ENCODE measurements at regions not wholly inside any gene's neighbourhood (a gene's known extent, or its start where the extent isn't known, plus 50 kb on each side); places are given as distances from the start of the nearest gene placed in this dataset.
A peak's percentile ranks its signal among the peaks of the same experiment; 100 is the strongest.

DNA sequence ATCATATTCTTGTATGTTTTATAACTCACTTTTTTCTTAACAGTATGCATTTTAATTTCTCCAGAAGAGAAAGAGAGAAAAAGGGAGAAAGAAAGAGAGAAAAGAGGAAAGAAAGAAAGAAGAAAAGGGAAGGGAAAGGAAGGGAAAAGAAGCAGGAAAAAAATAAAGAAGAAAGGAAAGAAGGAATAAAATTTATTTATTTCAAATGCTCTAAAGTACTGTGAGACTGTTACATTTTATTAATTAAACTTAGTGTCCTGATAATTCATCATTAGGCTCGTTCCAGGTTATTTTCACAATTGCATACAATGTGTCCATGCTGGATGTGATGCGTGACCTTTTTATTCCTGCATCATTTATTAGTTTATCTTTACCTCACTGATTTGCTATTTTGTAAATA is 1023.4 kb upstream of the KLHL29 start (continued):
- TF ChIP-seq ZNF281 (CRISPR knock-in tag; IDR thresholded peaks at IDR 0.05) (no peak), SP1 (CRISPR knock-in tag; conservative IDR thresholded peaks at IDR 0.05) (no peak), FOXK1 (CRISPR knock-in tag; IDR thresholded peaks at IDR 0.05) (no peak), E2F5 (CRISPR knock-in tag; IDR thresholded peaks at IDR 0.05) (no peak), MAX (CRISPR knock-in tag; IDR thresholded peaks at IDR 0.05) (no peak)

GRCh38 chr2:22375096-22375495 is 1009.9 kb upstream of the KLHL29 start:
- CTCF ChIA-PET = no interaction called here
- DNase-seq (ENCODE audit: low spot score) = peak; percentile 71
- TF ChIP-seq GABPB1 (CRISPR knock-in tag; IDR thresholded peaks at IDR 0.05) (no peak), NFATC4 (CRISPR knock-in tag; IDR thresholded peaks at IDR 0.05) (no peak), TEAD1 (CRISPR knock-in tag; IDR thresholded peaks at IDR 0.05) (no peak), EMX1 (CRISPR knock-in tag; IDR thresholded peaks at IDR 0.05) (no peak), MXD4 (CRISPR knock-in tag; IDR thresholded peaks at IDR 0.05; ENCODE audit: borderline replicate concordance) (no peak), KAT7 (CRISPR knock-in tag; IDR thresholded peaks at IDR 0.05; ENCODE audit: borderline replicate concordance) (no peak), ZNF423 (CRISPR knock-in tag; IDR thresholded peaks at IDR 0.05) (no peak), ZNF317 (CRISPR knock-in tag; IDR thresholded peaks at IDR 0.05; ENCODE audit: borderline replicate concordance, low read depth) (no peak), FOXP1 (CRISPR knock-in tag; IDR thresholded peaks at IDR 0.05; ENCODE audit: borderline replicate concordance) (no peak), ATF2 (CRISPR knock-in tag; IDR thresholded peaks at IDR 0.05; ENCODE audit: borderline replicate concordance, low read depth) (no peak), E2F5 (CRISPR knock-in tag; IDR thresholded peaks at IDR 0.05) (no peak), ZBTB21 (CRISPR knock-in tag; IDR thresholded peaks at IDR 0.05; ENCODE audit: borderline replicate concordance) (no peak), SMAD3 (CRISPR knock-in tag; IDR thresholded peaks at IDR 0.05; ENCODE audit: borderline replicate concordance) (no peak), GRHL2 (CRISPR knock-in tag; IDR thresholded peaks at IDR 0.05; ENCODE audit: insufficient replicate concordance, severe bottlenecking) (no peak)
- TF ChIP-seq, protein P1, sequence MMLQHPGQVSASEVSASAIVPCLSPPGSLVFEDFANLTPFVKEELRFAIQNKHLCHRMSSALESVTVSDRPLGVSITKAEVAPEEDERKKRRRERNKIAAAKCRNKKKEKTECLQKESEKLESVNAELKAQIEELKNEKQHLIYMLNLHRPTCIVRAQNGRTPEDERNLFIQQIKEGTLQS (CRISPR knock-in tag; conservative IDR thresholded peaks at IDR 0.05) = no peak
- TF ChIP-seq, protein P2, sequence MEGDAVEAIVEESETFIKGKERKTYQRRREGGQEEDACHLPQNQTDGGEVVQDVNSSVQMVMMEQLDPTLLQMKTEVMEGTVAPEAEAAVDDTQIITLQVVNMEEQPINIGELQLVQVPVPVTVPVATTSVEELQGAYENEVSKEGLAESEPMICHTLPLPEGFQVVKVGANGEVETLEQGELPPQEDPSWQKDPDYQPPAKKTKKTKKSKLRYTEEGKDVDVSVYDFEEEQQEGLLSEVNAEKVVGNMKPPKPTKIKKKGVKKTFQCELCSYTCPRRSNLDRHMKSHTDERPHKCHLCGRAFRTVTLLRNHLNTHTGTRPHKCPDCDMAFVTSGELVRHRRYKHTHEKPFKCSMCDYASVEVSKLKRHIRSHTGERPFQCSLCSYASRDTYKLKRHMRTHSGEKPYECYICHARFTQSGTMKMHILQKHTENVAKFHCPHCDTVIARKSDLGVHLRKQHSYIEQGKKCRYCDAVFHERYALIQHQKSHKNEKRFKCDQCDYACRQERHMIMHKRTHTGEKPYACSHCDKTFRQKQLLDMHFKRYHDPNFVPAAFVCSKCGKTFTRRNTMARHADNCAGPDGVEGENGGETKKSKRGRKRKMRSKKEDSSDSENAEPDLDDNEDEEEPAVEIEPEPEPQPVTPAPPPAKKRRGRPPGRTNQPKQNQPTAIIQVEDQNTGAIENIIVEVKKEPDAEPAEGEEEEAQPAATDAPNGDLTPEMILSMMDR (IDR thresholded peaks at IDR 0.05) = no peak
- TF ChIP-seq, protein P3, sequence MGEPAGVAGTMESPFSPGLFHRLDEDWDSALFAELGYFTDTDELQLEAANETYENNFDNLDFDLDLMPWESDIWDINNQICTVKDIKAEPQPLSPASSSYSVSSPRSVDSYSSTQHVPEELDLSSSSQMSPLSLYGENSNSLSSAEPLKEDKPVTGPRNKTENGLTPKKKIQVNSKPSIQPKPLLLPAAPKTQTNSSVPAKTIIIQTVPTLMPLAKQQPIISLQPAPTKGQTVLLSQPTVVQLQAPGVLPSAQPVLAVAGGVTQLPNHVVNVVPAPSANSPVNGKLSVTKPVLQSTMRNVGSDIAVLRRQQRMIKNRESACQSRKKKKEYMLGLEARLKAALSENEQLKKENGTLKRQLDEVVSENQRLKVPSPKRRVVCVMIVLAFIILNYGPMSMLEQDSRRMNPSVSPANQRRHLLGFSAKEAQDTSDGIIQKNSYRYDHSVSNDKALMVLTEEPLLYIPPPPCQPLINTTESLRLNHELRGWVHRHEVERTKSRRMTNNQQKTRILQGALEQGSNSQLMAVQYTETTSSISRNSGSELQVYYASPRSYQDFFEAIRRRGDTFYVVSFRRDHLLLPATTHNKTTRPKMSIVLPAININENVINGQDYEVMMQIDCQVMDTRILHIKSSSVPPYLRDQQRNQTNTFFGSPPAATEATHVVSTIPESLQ (CRISPR knock-in tag; IDR thresholded peaks at IDR 0.05) = no peak
- TF ChIP-seq, protein P4, sequence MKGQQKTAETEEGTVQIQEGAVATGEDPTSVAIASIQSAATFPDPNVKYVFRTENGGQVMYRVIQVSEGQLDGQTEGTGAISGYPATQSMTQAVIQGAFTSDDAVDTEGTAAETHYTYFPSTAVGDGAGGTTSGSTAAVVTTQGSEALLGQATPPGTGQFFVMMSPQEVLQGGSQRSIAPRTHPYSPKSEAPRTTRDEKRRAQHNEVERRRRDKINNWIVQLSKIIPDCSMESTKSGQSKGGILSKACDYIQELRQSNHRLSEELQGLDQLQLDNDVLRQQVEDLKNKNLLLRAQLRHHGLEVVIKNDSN (CRISPR knock-in tag; IDR thresholded peaks at IDR 0.05) = no peak
- Mint-ChIP-seq H3K36me3 (no peaks in the 10 kb centered on the region), H3K4me3 (no peak overlapping the region), H3K9me3 (no peaks in the 10 kb centered on the region), H3K4me1 (peaks cover 9% of the 10 kb centered on the region), H3K27ac (no peak overlapping the region), H3K27me3 (ENCODE audit: low read depth) (no peaks in the 10 kb centered on the region)
- POLR2A ChIA-PET = no interaction called here
- ATAC-seq = peak; percentile 100

Data from WTC11 (cell line).